OCI-LY7 (cell line): ENCODE measurements at regions not wholly inside any gene's neighbourhood (a gene's known extent, or its start where the extent isn't known, plus 50 kb on each side); places are given as distances from the start of the nearest gene placed in this dataset.

ENCODE experiments used
- BruUV-seq: library from RNA; stranded (reverse); fragments of 400-500 nt; replicated peaks from 2 replicates; lab custom pipeline; 2021; lab: Mats Ljungman, UMichigan
- CTCF ChIA-PET: fragments of 300-600 bp; sonication (Branson Sonifier 250); formaldehyde crosslinking; loops from one replicate; lab custom pipeline; 2022; ENCODE audit warnings: antibody characterized with exemption; ENCODE audit not compliant: unreplicated experiment; lab: Charles Lee
- POLR2A ChIA-PET: fragments of 300-600 bp; sonication (Branson Sonifier 250); formaldehyde crosslinking; loops from one replicate; lab custom pipeline; 2022; ENCODE audit warnings: antibody characterized with exemption; lab: Charles Lee
- DNase-seq: peaks from one replicate; pipeline ENCODE4 v3.0.0-alpha.2; 2015; ENCODE audit warnings: low spot score
- H2AFZ ChIP-seq: fragments of 200-600 bp; sonication (generic), shearing (Covaris generic); 2 replicates; pipeline ENCODE4 v1.6.1; 2014; ENCODE audit warnings: mild to moderate bottlenecking, antibody characterized with exemption, low read length, moderate library complexity
- H3K27ac ChIP-seq: fragments of 200-600 bp; sonication (generic); 2 replicates; pipeline ENCODE4 v1.5.1; 2014; ENCODE audit warnings: mixed run types, low read depth, mild to moderate bottlenecking, moderate library complexity, low read length, inconsistent platforms; ENCODE audit not compliant: poor library complexity, severe bottlenecking
- H3K36me3 ChIP-seq: fragments of 200-600 bp; sonication (generic); 2 replicates; pipeline ENCODE4 v1.6.1; 2014; ENCODE audit warnings: mild to moderate bottlenecking, antibody characterized with exemption, low read length, moderate library complexity, mixed read lengths; ENCODE audit not compliant: insufficient read depth
- H3K4me1 ChIP-seq: fragments of 200-600 bp; sonication (generic); 2 replicates; pipeline ENCODE4 v1.5.1; 2014; ENCODE audit warnings: mild to moderate bottlenecking, low read length; ENCODE audit not compliant: insufficient read depth, poor library complexity, severe bottlenecking
- H3K4me2 ChIP-seq: fragments of 200-600 bp; sonication (generic); 2 replicates; pipeline ENCODE4 v1.6.1; 2014; ENCODE audit warnings: mild to moderate bottlenecking, low read length
- H3K4me3 ChIP-seq: fragments of 200-600 bp; sonication (generic); 2 replicates; pipeline ENCODE4 v1.5.1; 2014; ENCODE audit warnings: mild to moderate bottlenecking, low read depth, low read length; ENCODE audit not compliant: poor library complexity, severe bottlenecking
- H3K79me2 ChIP-seq: fragments of 200-600 bp; sonication (generic); 2 replicates; pipeline ENCODE4 v1.6.1; 2016; ENCODE audit warnings: low read depth, mild to moderate bottlenecking, low read length, moderate library complexity, mixed read lengths; ENCODE audit not compliant: insufficient read depth
- H3K9me2 ChIP-seq: fragments of 200-600 bp; sonication (generic); 2 replicates; pipeline ENCODE4 v1.6.1; 2016; ENCODE audit warnings: mild to moderate bottlenecking, low read length, mixed read lengths; ENCODE audit not compliant: insufficient read depth
- H3K9me3 ChIP-seq: fragments of 200-600 bp; sonication (generic); 2 replicates; pipeline ENCODE4 v1.6.1; 2014; ENCODE audit warnings: mild to moderate bottlenecking, mixed run types, low read length, mixed read lengths
- H4K20me1 ChIP-seq: fragments of 200-600 bp; sonication (generic); 2 replicates; pipeline ENCODE4 v1.6.1; 2014; ENCODE audit warnings: mild to moderate bottlenecking, antibody characterized with exemption, low read length, moderate library complexity, mixed read lengths; ENCODE audit not compliant: insufficient read depth
- EZH2phosphoT487 ChIP-seq: fragments of 200-600 bp; sonication (generic); IDR thresholded peaks from 2 replicates; pipeline ENCODE4 v1.6.1; 2018; ENCODE audit warnings: low read depth, borderline replicate concordance, mild to moderate bottlenecking, mixed run types, antibody characterized with exemption, low read length, moderate library complexity, mixed read lengths
- intact Hi-C: fragments of 100-400 bp; cut with micrococcal nuclease; formaldehyde crosslinking; loops from one replicate; pipeline ENCODE4 v1.10.0; 2022; ENCODE audit not compliant: unreplicated experiment
- TF ChIP-seq, protein P1 (sequence below): fragments of 200-600 bp; sonication (generic); conservative IDR thresholded peaks from 2 replicates; pipeline ENCODE4 v1.5.1; 2014; ENCODE audit warnings: mild to moderate bottlenecking, antibody characterized with exemption, low read length, moderate library complexity, mixed read lengths

DNA sequence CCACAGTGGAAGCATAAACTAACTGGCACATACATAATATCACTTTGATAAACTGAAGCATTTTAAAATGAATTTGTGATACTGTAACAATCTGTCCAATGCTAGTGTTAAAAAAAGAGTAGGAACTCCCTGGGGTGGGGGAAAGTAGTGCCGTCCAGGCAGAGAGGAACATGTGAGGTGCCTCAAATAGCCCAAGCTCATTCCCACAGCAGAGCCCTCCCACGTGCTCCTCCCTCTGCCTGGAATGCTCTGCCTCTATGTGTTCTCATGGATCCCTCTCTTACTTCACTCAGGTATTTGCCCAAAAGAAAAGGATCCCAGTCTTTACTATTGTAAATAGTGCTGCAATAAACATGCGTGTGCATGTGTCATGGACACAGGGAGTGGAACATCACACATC is 188.1 kb downstream of the NHLRC3 start:
- Histone ChIP-seq H4K20me1 (no peaks in the 10 kb centered on the region), H3K9me2 (no peaks in the 10 kb centered on the region), H3K36me3 (no peaks in the 10 kb centered on the region), H3K4me3 (no peak overlapping the region), H3K9me3 (no peaks in the 10 kb centered on the region), H3K79me2 (no peaks in the 10 kb centered on the region), H2AFZ (no peak overlapping the region), H3K4me1 (no peaks in the 10 kb centered on the region), H3K4me2 (no peak overlapping the region), H3K27ac (no peak overlapping the region)
- DNase-seq = no peak
- intact Hi-C loops = no loop called here
- CTCF ChIA-PET = no interaction called here
- TF ChIP-seq EZH2phosphoT487 = no peak
- TF ChIP-seq, protein P1, sequence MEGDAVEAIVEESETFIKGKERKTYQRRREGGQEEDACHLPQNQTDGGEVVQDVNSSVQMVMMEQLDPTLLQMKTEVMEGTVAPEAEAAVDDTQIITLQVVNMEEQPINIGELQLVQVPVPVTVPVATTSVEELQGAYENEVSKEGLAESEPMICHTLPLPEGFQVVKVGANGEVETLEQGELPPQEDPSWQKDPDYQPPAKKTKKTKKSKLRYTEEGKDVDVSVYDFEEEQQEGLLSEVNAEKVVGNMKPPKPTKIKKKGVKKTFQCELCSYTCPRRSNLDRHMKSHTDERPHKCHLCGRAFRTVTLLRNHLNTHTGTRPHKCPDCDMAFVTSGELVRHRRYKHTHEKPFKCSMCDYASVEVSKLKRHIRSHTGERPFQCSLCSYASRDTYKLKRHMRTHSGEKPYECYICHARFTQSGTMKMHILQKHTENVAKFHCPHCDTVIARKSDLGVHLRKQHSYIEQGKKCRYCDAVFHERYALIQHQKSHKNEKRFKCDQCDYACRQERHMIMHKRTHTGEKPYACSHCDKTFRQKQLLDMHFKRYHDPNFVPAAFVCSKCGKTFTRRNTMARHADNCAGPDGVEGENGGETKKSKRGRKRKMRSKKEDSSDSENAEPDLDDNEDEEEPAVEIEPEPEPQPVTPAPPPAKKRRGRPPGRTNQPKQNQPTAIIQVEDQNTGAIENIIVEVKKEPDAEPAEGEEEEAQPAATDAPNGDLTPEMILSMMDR = no peak
- BruUV-seq = no TSS peak
- POLR2A ChIA-PET = no interaction called here

DNA sequence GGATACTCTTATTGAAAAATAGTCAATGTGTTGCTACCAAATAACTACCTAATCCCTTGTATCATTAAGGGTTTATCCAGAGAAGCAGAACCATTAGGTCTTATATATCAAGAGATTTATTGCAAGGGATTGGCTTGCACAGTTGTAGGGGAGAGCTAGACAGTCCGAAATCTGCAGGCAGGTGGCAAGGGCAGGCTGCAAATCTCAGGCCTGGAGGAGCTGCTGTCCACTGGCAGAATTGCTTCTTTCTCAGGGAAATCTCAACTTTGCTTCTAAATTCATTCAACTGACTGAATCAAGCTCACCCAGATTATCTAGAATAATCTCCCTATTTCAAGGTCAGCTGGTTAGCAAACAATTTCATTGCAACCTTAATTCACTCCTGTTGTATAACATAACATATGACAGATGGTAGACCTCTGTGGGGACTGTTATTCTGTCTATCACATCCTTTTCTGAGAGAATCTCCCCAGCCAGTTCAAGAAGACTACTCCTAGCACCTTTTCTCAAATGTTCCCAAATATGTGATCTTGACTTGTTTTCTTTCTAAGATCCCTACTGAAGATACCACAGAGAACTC is 194.2 kb downstream of the NHLRC3 start:
- no TSS peak for BruUV-seq
- H3K4me3 ChIP-seq = no peak overlapping the region
- no peaks in the 10 kb centered on the region for H3K79me2 ChIP-seq
- no peak overlapping the region for H3K4me2 ChIP-seq
- H4K20me1 ChIP-seq = no peaks in the 10 kb centered on the region
- TF ChIP-seq EZH2phosphoT487 = no peak
- TF ChIP-seq, protein P1 = no peak
- intact Hi-C loops = no loop called here
- H3K9me2 ChIP-seq = no peaks in the 10 kb centered on the region
- H3K27ac ChIP-seq = no peak overlapping the region
- H3K4me1 ChIP-seq = no peaks in the 10 kb centered on the region
- H2AFZ ChIP-seq = no peak overlapping the region
- no peaks in the 10 kb centered on the region for H3K36me3 ChIP-seq
- CTCF ChIA-PET = no interaction called here
- POLR2A ChIA-PET = no interaction called here
- H3K9me3 ChIP-seq = no peaks in the 10 kb centered on the region
- no peak for DNase-seq

DNA sequence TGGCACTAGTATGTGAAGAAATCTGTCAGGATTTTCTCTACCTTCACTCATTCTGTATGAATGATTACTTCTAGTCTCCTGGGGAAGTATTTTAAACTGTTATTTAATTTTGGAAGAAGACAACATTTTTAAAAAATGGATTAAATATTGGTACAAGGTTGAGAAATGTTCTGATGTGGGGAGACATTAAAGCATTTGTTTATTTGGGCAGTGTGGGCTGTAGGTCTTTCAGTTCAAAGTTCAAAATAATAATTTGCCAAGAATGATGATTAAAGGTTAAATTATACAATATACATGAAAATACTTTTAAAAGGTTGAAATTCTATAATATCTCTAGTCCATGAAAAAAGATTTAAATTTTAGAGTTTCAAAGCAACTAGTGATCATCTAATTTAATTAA is 194.7 kb downstream of the NHLRC3 start:
- Histone ChIP-seq H3K79me2 (no peaks in the 10 kb centered on the region), H3K27ac (no peak overlapping the region), H3K4me1 (no peaks in the 10 kb centered on the region), H3K36me3 (no peaks in the 10 kb centered on the region), H2AFZ (no peak overlapping the region), H3K4me2 (no peak overlapping the region), H3K4me3 (no peak overlapping the region), H4K20me1 (no peaks in the 10 kb centered on the region), H3K9me2 (no peaks in the 10 kb centered on the region), H3K9me3 (no peaks in the 10 kb centered on the region)
- intact Hi-C loops = no loop called here
- BruUV-seq = no TSS peak
- TF ChIP-seq, protein P1 = no peak
- no peak for TF ChIP-seq EZH2phosphoT487
- DNase-seq = no peak
- POLR2A ChIA-PET = no interaction called here
- CTCF ChIA-PET = no interaction called here
